HepG2 (cell line): ENCODE measurements at regions not wholly inside any gene's neighbourhood (a gene's known extent, or its start where the extent isn't known, plus 50 kb on each side); places are given as distances from the start of the nearest gene placed in this dataset.

ENCODE experiments used
- ATAC-seq: fragments of 200-7000 bp; cut with Tn5 transposase; 3 replicates; pipeline ENCODE4 v1.9.1; 2020; ENCODE audit warnings: mild to moderate bottlenecking, moderate library complexity
- BruUV-seq: library from RNA; stranded (reverse); fragments of 400-500 nt; replicated peaks from 2 replicates; lab custom pipeline; 2021; lab: Mats Ljungman, UMichigan
- CTCF ChIA-PET: fragments of 300-600 bp; formaldehyde crosslinking; extraction: SDS; loops from one replicate; lab custom pipeline; 2021; ENCODE audit warnings: low total read pairs, inconsistent platforms, low intra/inter-chr PET ratio; lab: Yijun Ruan, JAX
- POLR2A ChIA-PET: fragments of 350-600 bp; sonication (Branson Sonifier 250); formaldehyde crosslinking; loops from one replicate; lab custom pipeline; 2020; ENCODE audit warnings: antibody characterized with exemption, inconsistent platforms; lab: Yijun Ruan, JAX
- DNase-seq: peaks from one replicate; pipeline ENCODE4 v3.0.0-alpha.2; 2015; ENCODE audit warnings: low spot score
- FAIRE-seq: peaks from 3 replicates; lab custom pipeline; 2011; peaks lifted over from hg19 to GRCh38; lab: Jason Lieb, UNC
- H2AFZ ChIP-seq: one replicate; pipeline ENCODE4 v1.6.1; 2011; ENCODE audit warnings: low read length, inconsistent platforms
- H3K27ac ChIP-seq: fragments of 300-600 bp; 3 replicates; pipeline ENCODE4 v1.8.0; 2011; ENCODE audit warnings: mixed run types, mild to moderate bottlenecking, mixed read lengths, low read length, inconsistent platforms; ENCODE audit not compliant: insufficient read depth; ENCODE audit errors: extremely low read length
- H3K27me3 ChIP-seq, 2 experiments: fragments of 200-600 bp in 1 of 2; 2 replicates in 1 of 2; 3 replicates in 1 of 2; pipeline versions ENCODE4 v1.6.0 to v1.8.0; 2011; ENCODE audit warnings: low read length in 2 of 2, mild to moderate bottlenecking in 2 of 2, moderate library complexity in 2 of 2, inconsistent platforms in 1 of 2; ENCODE audit not compliant: insufficient read depth in 2 of 2, control insufficient read depth in 1 of 2
- H3K36me3 ChIP-seq, 2 experiments: fragments of 200-600 bp in 1 of 2; replicated peaks in 1 of 2; 2 replicates in 1 of 2; 3 replicates in 1 of 2; pipeline versions ENCODE4 v1.5.1 to v1.8.0; 2011; ENCODE audit warnings: low read length in 2 of 2, inconsistent platforms in 1 of 2; ENCODE audit not compliant: insufficient read depth in 2 of 2, control insufficient read depth in 1 of 2
- H3K4me1 ChIP-seq: 2 replicates; pipeline ENCODE4 v1.5.1; 2012; ENCODE audit warnings: low read length, inconsistent platforms; ENCODE audit not compliant: insufficient read depth
- H3K4me2 ChIP-seq: 2 replicates; pipeline ENCODE4 v1.6.0; 2011; ENCODE audit warnings: low read depth, low read length, inconsistent platforms
- H3K4me3 ChIP-seq, 3 experiments: fragments of 200-600 bp in 1 of 3; sonication (generic), shearing (Covaris generic) in 1 of 3; replicated peaks in 1 of 3; 2 replicates each; pipeline ENCODE4 v1.5.1; 2011 to 2016; ENCODE audit warnings: low read length in 3 of 3, inconsistent platforms in 2 of 3, low read depth in 2 of 3, mild to moderate bottlenecking in 2 of 3, control low read depth in 1 of 3, mixed read lengths in 1 of 3; ENCODE audit not compliant: insufficient read depth in 1 of 3
- H3K79me2 ChIP-seq: one replicate; pipeline ENCODE4 v1.6.1; 2011; ENCODE audit warnings: low read length, inconsistent platforms; ENCODE audit not compliant: insufficient read depth
- H3K9ac ChIP-seq: 2 replicates; pipeline ENCODE4 v1.6.0; 2011; ENCODE audit warnings: mild to moderate bottlenecking, low read depth, low read length, inconsistent platforms; ENCODE audit not compliant: insufficient read depth
- H3K9me3 ChIP-seq: 2 replicates; pipeline ENCODE4 v1.5.1; 2012; ENCODE audit warnings: mild to moderate bottlenecking, low read length
- H4K20me1 ChIP-seq: 2 replicates; pipeline ENCODE4 v1.6.0; 2011; ENCODE audit warnings: inconsistent platforms, mild to moderate bottlenecking, low read length, moderate library complexity; ENCODE audit not compliant: insufficient read depth
- ATF7-NPFF ChIP-seq: sonication (generic); formaldehyde crosslinking; IDR thresholded peaks from 2 replicates; pipeline ENCODE4 v1.8.1; 2023; ENCODE audit warnings: mild to moderate bottlenecking, low read depth, missing genetic modification reagents, moderate library complexity
- CSRNP2 ChIP-seq: sonication (generic); formaldehyde crosslinking; conservative IDR thresholded peaks from 2 replicates; pipeline ENCODE4 v1.8.0; 2022; ENCODE audit warnings: low read depth, missing genetic modification reagents
- DNMT3B ChIP-seq: conservative IDR thresholded peaks from 2 replicates; pipeline ENCODE4 v1.6.1; 2016; ENCODE audit warnings: missing biosample characterization, control low read depth
- FOXP1 ChIP-seq, 2 experiments: fragments of 450-650 bp in 1 of 2; IDR thresholded peaks; 2 replicates each; pipeline ENCODE4 v1.6.1; 2017 to 2018; ENCODE audit warnings: antibody characterized with exemption in 1 of 2
- GABPA ChIP-seq, 2 experiments: IDR thresholded peaks; 2 replicates each; pipeline ENCODE4 v1.6.1; 2011 to 2016; ENCODE audit warnings: low read depth in 2 of 2, low read length in 1 of 2, missing biosample characterization in 1 of 2, missing genetic modification characterization in 1 of 2
- NKX3-1 ChIP-seq: sonication (generic); formaldehyde crosslinking; IDR thresholded peaks from 2 replicates; pipeline ENCODE4 v1.5.0; 2020; ENCODE audit warnings: missing genetic modification reagents
- REST ChIP-seq, 2 experiments: IDR thresholded peaks; 2 replicates each; pipeline ENCODE4 v1.6.1; 2011 to 2012; ENCODE audit warnings: low read length in 2 of 2, borderline replicate concordance in 1 of 2, low read depth in 1 of 2, mild to moderate bottlenecking in 1 of 2, moderate library complexity in 1 of 2
- ZNF251 ChIP-seq: sonication (generic); formaldehyde crosslinking; IDR thresholded peaks from 2 replicates; pipeline ENCODE4 v1.9.0; 2021; ENCODE audit warnings: mild to moderate bottlenecking, missing genetic modification reagents
- WGBS: methylation state at CpG from one replicate; pipeline ENCODE4 v1.1.6; 2017; ENCODE audit warnings: low lambda C conversion rate; 5-methylcytosine and 5-hydroxymethylcytosine counted together
- in situ Hi-C: cut with HindIII; loops from 2 replicates; pipeline ENCODE4 v1.10.0; 2017; ENCODE audit warnings: low pct_unique_long_range_greater_than_20kb; ENCODE audit not compliant: extremely low pct_ligation_motif_present
- intact Hi-C: fragments of 100-400 bp; cut with micrococcal nuclease; formaldehyde crosslinking; loops from one replicate; pipeline ENCODE4 v1.10.0; 2022; ENCODE audit not compliant: unreplicated experiment
- TF ChIP-seq, protein P1 (sequence below): sonication (generic); formaldehyde crosslinking; conservative IDR thresholded peaks from 2 replicates; pipeline ENCODE4 v1.8.0; 2022; ENCODE audit warnings: mild to moderate bottlenecking, moderate library complexity, missing genetic modification reagents

DNA sequence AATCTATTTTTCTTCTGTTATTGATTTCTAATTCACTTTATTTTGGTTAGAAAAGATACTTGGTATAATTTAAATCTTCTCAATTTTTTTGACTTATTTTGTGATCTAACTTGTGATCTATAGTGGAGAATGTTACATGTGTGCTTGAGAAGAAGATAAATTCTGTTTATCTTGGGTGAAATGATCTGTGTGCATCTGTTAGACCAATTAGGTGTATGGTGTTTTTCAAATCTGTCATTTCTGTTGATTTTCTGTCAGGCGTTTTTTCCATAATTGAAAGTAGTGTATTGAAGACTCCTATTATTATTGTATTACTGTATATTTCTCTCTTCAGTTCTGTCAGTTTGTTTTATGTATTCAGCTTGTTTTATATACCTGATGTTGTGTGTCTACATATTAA is 1668.3 kb downstream of the PLA2G4A start (continued):
- TF ChIP-seq, protein P1, sequence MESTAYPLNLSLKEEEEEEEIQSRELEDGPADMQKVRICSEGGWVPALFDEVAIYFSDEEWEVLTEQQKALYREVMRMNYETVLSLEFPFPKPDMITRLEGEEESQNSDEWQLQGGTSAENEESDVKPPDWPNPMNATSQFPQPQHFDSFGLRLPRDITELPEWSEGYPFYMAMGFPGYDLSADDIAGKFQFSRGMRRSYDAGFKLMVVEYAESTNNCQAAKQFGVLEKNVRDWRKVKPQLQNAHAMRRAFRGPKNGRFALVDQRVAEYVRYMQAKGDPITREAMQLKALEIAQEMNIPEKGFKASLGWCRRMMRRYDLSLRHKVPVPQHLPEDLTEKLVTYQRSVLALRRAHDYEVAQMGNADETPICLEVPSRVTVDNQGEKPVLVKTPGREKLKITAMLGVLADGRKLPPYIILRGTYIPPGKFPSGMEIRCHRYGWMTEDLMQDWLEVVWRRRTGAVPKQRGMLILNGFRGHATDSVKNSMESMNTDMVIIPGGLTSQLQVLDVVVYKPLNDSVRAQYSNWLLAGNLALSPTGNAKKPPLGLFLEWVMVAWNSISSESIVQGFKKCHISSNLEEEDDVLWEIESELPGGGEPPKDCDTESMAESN, result no peak
- TF ChIP-seq NKX3-1 (CRISPR knock-in tag) (no peak), CSRNP2 (CRISPR knock-in tag) (no peak), DNMT3B (no peak), GABPA (IDR thresholded peaks at IDR 0.05; ENCODE audit: low read depth, low read length) (no peak), GABPA (CRISPR knock-in tag; IDR thresholded peaks at IDR 0.05; ENCODE audit: low read depth) (no peak), ATF7-NPFF (CRISPR knock-in tag) (no peak)
- TF ChIP-seq, all 625 proteins: peak for 0

DNA sequence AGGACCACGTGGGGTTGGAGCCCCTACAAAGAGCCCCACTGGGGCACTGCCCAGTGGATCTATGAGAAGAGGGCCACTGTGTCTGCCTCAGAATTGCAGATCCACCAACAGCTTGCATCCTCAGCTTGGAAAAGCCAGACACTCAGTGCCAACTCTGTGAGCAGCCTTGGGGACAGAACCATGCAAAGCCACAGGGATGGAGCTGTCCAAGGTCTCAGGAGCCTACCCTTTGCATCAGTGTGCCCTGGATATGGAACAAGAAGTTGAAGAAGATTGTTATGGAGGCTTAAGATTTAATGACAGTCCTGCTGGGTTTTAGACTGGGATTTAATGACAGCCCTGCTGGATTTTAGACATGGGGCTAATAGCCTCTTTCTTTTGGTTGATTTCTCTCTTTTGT is 1670.9 kb downstream of the PLA2G4A start:
- intact Hi-C loops, result no loop called here
- H3K4me2 ChIP-seq, result no peak overlapping the region
- no peaks in the 10 kb centered on the region for H3K4me1 ChIP-seq
- ChIA-PET CTCF (no interaction called here), POLR2A (no interaction called here)
- H3K9ac ChIP-seq, result no peak overlapping the region
- no peaks in the 10 kb centered on the region for H3K36me3 ChIP-seq
- no peaks in the 10 kb centered on the region for H3K79me2 ChIP-seq
- 5% methylated on average over 1 of the region's 1 CpG for WGBS
- H2AFZ ChIP-seq, result no peak overlapping the region
- H3K9me3 ChIP-seq, result peaks cover 15% of the 10 kb centered on the region
- no peak overlapping the region for H3K27ac ChIP-seq
- H4K20me1 ChIP-seq, result no peaks in the 10 kb centered on the region
- FAIRE-seq, result no peak
- H3K4me3 ChIP-seq, result no peak overlapping the region
- no TSS peak for BruUV-seq
- no peak for ATAC-seq
- DNase-seq, result no peak
- no peaks in the 10 kb centered on the region for H3K27me3 ChIP-seq
- in situ Hi-C loops, result no loop called here
- TF ChIP-seq REST (IDR thresholded peaks at IDR 0.05; ENCODE audit: borderline replicate concordance in 1 of 2, low read depth in 1 of 2, low read length in 2 of 2) (peak; percentile 22 to 80), FOXP1 (IDR thresholded peaks at IDR 0.05) (no peak), FOXP1 (CRISPR knock-in tag; IDR thresholded peaks at IDR 0.05) (no peak), ZNF251 (CRISPR knock-in tag) (no peak)
